CD14-positive monocyte (primary cell): ENCODE measurements at regions not wholly inside any gene's neighbourhood (a gene's known extent, or its start where the extent isn't known, plus 50 kb on each side); places are given as distances from the start of the nearest gene placed in this dataset.
A peak's percentile ranks its signal among the peaks of the same experiment; 100 is the strongest.

Experiments used
- DNase-seq, 3 donors: peaks; one replicate each; pipeline ENCODE4 v3.0.0-alpha.2; 2011 to 2022
- H2AFZ ChIP-seq: 2 replicates; pipeline ENCODE4 v1.6.0; 2012; ENCODE audit warnings: mild to moderate bottlenecking, low read depth, low read length, inconsistent platforms; ENCODE audit not compliant: insufficient read depth, poor library complexity, severe bottlenecking
- H3K27ac ChIP-seq, 2 donors: 1 replicate in 1 of 2; 2 replicates in 1 of 2; pipeline ENCODE4 v1.5.1; 2012 to 2013; ENCODE audit warnings: low read length in 2 of 2, control low read depth in 1 of 2, inconsistent platforms in 1 of 2, low read depth in 1 of 2, mild to moderate bottlenecking in 1 of 2
- H3K27me3 ChIP-seq, 2 donors: one replicate each; pipeline versions ENCODE4 v1.6.0 to v1.6.1; 2011 to 2013; ENCODE audit warnings: low read length in 2 of 2; ENCODE audit not compliant: control insufficient read depth in 2 of 2, insufficient read depth in 2 of 2
- H3K36me3 ChIP-seq, 2 donors: replicated peaks in 1 of 2; 1 replicate in 1 of 2; 2 replicates in 1 of 2; pipeline versions ENCODE4 v1.5.1 to v1.6.1; 2012 to 2013; ENCODE audit warnings: low read length in 2 of 2, control low read depth in 1 of 2, inconsistent platforms in 1 of 2, mild to moderate bottlenecking in 1 of 2; ENCODE audit not compliant: insufficient read depth in 2 of 2, control insufficient read depth in 1 of 2
- H3K4me1 ChIP-seq, 2 donors: 1 replicate in 1 of 2; 2 replicates in 1 of 2; pipeline versions ENCODE4 v1.5.1 to v1.6.1; 2012 to 2013; ENCODE audit warnings: low read length in 2 of 2, control low read depth in 1 of 2, inconsistent platforms in 1 of 2, mild to moderate bottlenecking in 1 of 2, moderate library complexity in 1 of 2; ENCODE audit not compliant: insufficient read depth in 2 of 2, control insufficient read depth in 1 of 2
- H3K4me2 ChIP-seq: replicated peaks from 2 replicates; pipeline ENCODE3; 2012; ENCODE audit warnings: low read length, moderate library complexity, mild to moderate bottlenecking; ENCODE audit not compliant: poor library complexity, severe bottlenecking; ENCODE audit errors: extremely low read depth
- H3K4me3 ChIP-seq, 3 experiments: fragments of 200-600 bp in 1 of 3; sonication (generic) in 1 of 3; replicated peaks in 1 of 3; 1 replicate in 2 of 3; 2 replicates in 1 of 3; pipeline ENCODE4 v1.5.1; 2011 to 2013; ENCODE audit warnings: low read length in 3 of 3, mild to moderate bottlenecking in 3 of 3, control low read depth in 2 of 3, low read depth in 2 of 3, inconsistent platforms in 1 of 3, moderate library complexity in 1 of 3
- H3K79me2 ChIP-seq: 2 replicates; pipeline ENCODE4 v1.6.0; 2012; ENCODE audit warnings: mild to moderate bottlenecking, control low read depth, inconsistent platforms, low read length, moderate library complexity; ENCODE audit not compliant: insufficient read depth
- H3K9ac ChIP-seq: 2 replicates; pipeline ENCODE4 v1.6.0; 2017; ENCODE audit warnings: low read length, mild to moderate bottlenecking; ENCODE audit not compliant: insufficient read depth, poor library complexity, severe bottlenecking
- H3K9me3 ChIP-seq, 2 donors: replicated peaks in 1 of 2; 1 replicate in 1 of 2; 2 replicates in 1 of 2; pipeline versions ENCODE4 v1.5.1 to v1.6.1; 2012 to 2013; ENCODE audit warnings: low read length in 2 of 2, control low read depth in 1 of 2; ENCODE audit not compliant: control insufficient read depth in 1 of 2, insufficient read depth in 1 of 2
- H4K20me1 ChIP-seq: 2 replicates; pipeline ENCODE4 v1.6.0; 2012; ENCODE audit warnings: mild to moderate bottlenecking, low read length, control low read depth, moderate library complexity; ENCODE audit not compliant: insufficient read depth
- H3K27ac Mint-ChIP-seq, 7 donors: one replicate each; pipeline ENCODE4 v1.8.0; 2020; ENCODE audit warnings: mild to moderate bottlenecking in 7 of 7, mixed read lengths in 7 of 7, moderate library complexity in 6 of 7, inconsistent platforms in 2 of 7
- H3K27me3 Mint-ChIP-seq, 3 donors: one replicate each; pipeline ENCODE4 v1.8.0; 2021 to 2022; ENCODE audit warnings: low read depth in 3 of 3, mild to moderate bottlenecking in 3 of 3, mixed read lengths in 3 of 3, moderate library complexity in 3 of 3, inconsistent platforms in 1 of 3
- H3K36me3 Mint-ChIP-seq, 2 donors: one replicate each; pipeline ENCODE4 v1.8.0; 2020; ENCODE audit warnings: mixed read lengths in 2 of 2, inconsistent platforms in 1 of 2, mild to moderate bottlenecking in 1 of 2
- H3K4me1 Mint-ChIP-seq: one replicate; pipeline ENCODE4 v1.8.0; 2020; ENCODE audit warnings: mild to moderate bottlenecking, mixed read lengths
- H3K4me3 Mint-ChIP-seq, 2 donors: one replicate each; pipeline ENCODE4 v1.8.0; 2020; ENCODE audit warnings: mild to moderate bottlenecking in 2 of 2, mixed read lengths in 2 of 2, moderate library complexity in 1 of 2
- H3K9me3 Mint-ChIP-seq, 7 donors: one replicate each; pipeline ENCODE4 v1.8.0; 2020 to 2022; ENCODE audit warnings: mixed read lengths in 7 of 7, mild to moderate bottlenecking in 6 of 7, moderate library complexity in 6 of 7, inconsistent platforms in 2 of 7
- CTCF ChIP-seq: fragments of 200-600 bp; IDR thresholded peaks from one replicate; pipeline ENCODE4 v1.8.0; 2022; ENCODE audit warnings: antibody characterized with exemption, mild to moderate bottlenecking
- WGBS: methylation state at CpG from one replicate; pipeline ENCODE4 v1.1.5; 2013; ENCODE audit warnings: missing lambda C conversion rate; ENCODE audit not compliant: insufficient coverage; 5-methylcytosine and 5-hydroxymethylcytosine counted together
- intact Hi-C, 2 donors: fragments of 100-400 bp; cut with micrococcal nuclease; formaldehyde crosslinking; loops; one replicate each; pipeline versions ENCODE4 v1.15.0 to v1.15.1; 2023

- Histone ChIP-seq H3K9me3 (no peaks in the 10 kb centered on the region), H3K4me3 (no peak overlapping the region), H4K20me1 (no peaks in the 10 kb centered on the region), H3K36me3 (no peaks in the 10 kb centered on the region), H3K4me2 (no peak overlapping the region), H3K79me2 (no peaks in the 10 kb centered on the region), H3K27me3 (peaks cover 0 to 7% of the 10 kb centered on the region in 2 donors), H3K4me1 (no peaks in the 10 kb centered on the region), H3K27ac (no peak overlapping the region), H2AFZ (no peak overlapping the region), H3K9ac (no peak overlapping the region)
- WGBS: 84% methylated on average over 12 of the region's 19 CpGs
- intact Hi-C loops: loop anchor here (2.0 to 5.0 kb wide), 2 partner anchors 646 to 648 kb away; no protein-coding TSS in a partner anchor
- H3K4me1 Mint-ChIP-seq: no peaks in the 10 kb centered on the region
- no peaks in the 10 kb centered on the region for H3K36me3 Mint-ChIP-seq
- H3K27me3 Mint-ChIP-seq: peaks cover 9 to 21% (median 15%) of the 10 kb centered on the region in 3 donors
- H3K27ac Mint-ChIP-seq: no peak overlapping the region
- TF ChIP-seq CTCF: no peak
- H3K9me3 Mint-ChIP-seq: no peaks in the 10 kb centered on the region
- DNase-seq: no peak
- peak overlapping the region in 1 of 2 donors; percentile 30 for H3K4me3 Mint-ChIP-seq
Measured at GRCh38 chr9:135344915-135345500, 134.6 kb upstream of the PPP1R26 start.

GRCh38 chr9:135345775-135346433 lies 133.7 kb upstream of the PPP1R26 start:
- TF ChIP-seq CTCF: no peak
- WGBS: 79% methylated on average over 17 of the region's 23 CpGs
- no peaks in the 10 kb centered on the region for H3K36me3 ChIP-seq
- Mint-ChIP-seq H3K27me3 (peaks cover 10 to 13% (median 12%) of the 10 kb centered on the region in 3 donors), H3K36me3 (no peaks in the 10 kb centered on the region), H3K4me1 (no peaks in the 10 kb centered on the region), H3K4me3 (no peak overlapping the region), H3K27ac (no peak overlapping the region), H3K9me3 (no peaks in the 10 kb centered on the region)
- no peak for DNase-seq
- no peaks in the 10 kb centered on the region for H3K4me1 ChIP-seq
- no peak overlapping the region for H3K9ac ChIP-seq
- H3K79me2 ChIP-seq: no peaks in the 10 kb centered on the region
- H2AFZ ChIP-seq: no peak overlapping the region
- H3K4me3 ChIP-seq: no peak overlapping the region
- H4K20me1 ChIP-seq: no peaks in the 10 kb centered on the region
- no peaks in the 10 kb centered on the region for H3K9me3 ChIP-seq
- intact Hi-C loops: loop anchor here in 1 of 2 donors (2.0 kb wide), 1 partner anchor 647 kb away; no protein-coding TSS in a partner anchor
- H3K27me3 ChIP-seq: no peaks in the 10 kb centered on the region
- no peak overlapping the region for H3K4me2 ChIP-seq
- no peak overlapping the region for H3K27ac ChIP-seq
